ENCODE measurements at regions not wholly inside any gene's neighbourhood (a gene's known extent, or its start where the extent isn't known, plus 50 kb on each side); places are given as distances from the start of the nearest gene placed in this dataset.

- no peak for DNase-seq
Measured at GRCh38 chr13:79267560-79267959, 138.5 kb downstream of the RBM26 start.

GRCh38 chr13:79258489-79258888 lies 147.6 kb downstream of the RBM26 start:
- no peak for DNase-seq

- no peak for DNase-seq
Measured at GRCh38 chr13:79246578-79246949, 159.5 kb downstream of the RBM26 start.

- DNase-seq = no peak
Measured at GRCh38 chr13:79245937-79246577, 160.0 kb downstream of the RBM26 start.

GRCh38 chr13:79241697-79242096 lies 164.4 kb downstream of the RBM26 start:
- DNase-seq = no peak

GRCh38 chr13:79237981-79238380 lies 168.1 kb downstream of the RBM26 start:
- no peak for DNase-seq

GRCh38 chr13:79231887-79232286 lies 174.2 kb downstream of the RBM26 start:
- DNase-seq = no peak

- no peak for DNase-seq
Measured at GRCh38 chr13:79229761-79230160, 176.3 kb downstream of the RBM26 start.

GRCh38 chr13:79228972-79229371 lies 177.1 kb downstream of the RBM26 start:
- no peak for DNase-seq

- DNase-seq = no peak
Measured at GRCh38 chr13:79227418-79227817, 178.6 kb downstream of the RBM26 start.

GRCh38 chr13:79226938-79227337 lies 179.1 kb downstream of the RBM26 start:
- no peak for DNase-seq

GRCh38 chr13:79226250-79226649 lies 179.8 kb downstream of the RBM26 start:
- DNase-seq = no peak

- DNase-seq = no peak
Measured at GRCh38 chr13:79225487-79226232, 180.4 kb downstream of the RBM26 start.

- DNase-seq = no peak
Measured at GRCh38 chr13:79222427-79223205, 183.4 kb downstream of the RBM26 start.

- no peak for DNase-seq
Measured at GRCh38 chr13:79212064-79212619, 193.9 kb downstream of the RBM26 start.

GRCh38 chr13:79211377-79211776 lies 194.7 kb downstream of the RBM26 start:
- DNase-seq = no peak

- DNase-seq = no peak
Measured at GRCh38 chr13:79197933-79198332, 208.1 kb downstream of the RBM26 start.

GRCh38 chr13:79196843-79197242 lies 209.2 kb downstream of the RBM26 start:
- no peak for DNase-seq

- DNase-seq = no peak
Measured at GRCh38 chr13:79196366-79196765, 209.7 kb downstream of the RBM26 start.

GRCh38 chr13:79194727-79195126 lies 211.3 kb downstream of the RBM26 start:
- DNase-seq = no peak

GRCh38 chr13:79194272-79194671 lies 211.8 kb downstream of the RBM26 start:
- peak; percentile 5 for DNase-seq

- DNase-seq = no peak
Measured at GRCh38 chr13:79191501-79191900, 214.6 kb downstream of the RBM26 start.

GRCh38 chr13:79190932-79191331 lies 215.1 kb downstream of the RBM26 start:
- DNase-seq = no peak

Data from activated T-cell treated with anti-CD3 and anti-CD28 coated beads for 4 hours (primary cell).